Suprapubic skin (tissue), 4 donors: ENCODE measurements at regions not wholly inside any gene's neighbourhood (a gene's known extent, or its start where the extent isn't known, plus 50 kb on each side); places are given as distances from the start of the nearest gene placed in this dataset.

Experiments
- EP300 ChIP-seq: sonication (generic); formaldehyde crosslinking; IDR thresholded peaks from one replicate; pipeline ENCODE4 v1.6.1; 2017; ENCODE audit warnings: antibody characterized with exemption
- POLR2A ChIP-seq, 2 donors: fragments of 450-650 bp; IDR thresholded peaks; one replicate each; pipeline ENCODE4 v1.6.1; 2017; ENCODE audit warnings: antibody characterized with exemption in 2 of 2, mild to moderate bottlenecking in 2 of 2, moderate library complexity in 2 of 2
- POLR2AphosphoS5 ChIP-seq, 3 donors: sonication (generic); formaldehyde crosslinking; IDR thresholded peaks; one replicate each; pipeline ENCODE4 v1.6.1; 2017; ENCODE audit warnings: antibody characterized with exemption in 3 of 3
- TF ChIP-seq, protein P1 (sequence below), 2 donors: fragments of 200-600 bp in 1 of 2; fragments of 450-650 bp in 1 of 2; sonication (generic) in 1 of 2; IDR thresholded peaks; one replicate each; pipeline ENCODE4 v1.5.1; 2016 to 2019; ENCODE audit warnings: antibody characterized with exemption in 2 of 2, mild to moderate bottlenecking in 1 of 2, moderate library complexity in 1 of 2

DNA sequence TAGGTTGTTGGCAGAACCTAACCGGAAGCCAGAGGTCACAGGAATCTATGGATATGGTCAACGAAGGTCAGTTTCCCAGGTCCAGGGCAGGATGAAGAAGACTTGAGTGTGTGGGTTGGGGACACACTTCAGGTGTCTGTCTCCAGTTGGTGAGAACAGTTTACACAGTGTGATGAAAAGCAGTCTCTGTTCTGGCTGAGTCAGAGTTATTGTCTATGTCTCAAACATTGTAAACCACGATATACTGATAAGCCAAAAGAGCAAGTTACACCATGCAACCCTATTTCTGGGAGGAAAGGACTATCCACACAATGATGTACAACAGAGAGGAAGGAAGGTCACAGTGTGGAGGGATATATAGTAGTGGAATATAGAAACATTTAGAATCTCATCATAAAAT is 187.1 kb upstream of the C1QTNF7 start:
- TF ChIP-seq, protein P1, sequence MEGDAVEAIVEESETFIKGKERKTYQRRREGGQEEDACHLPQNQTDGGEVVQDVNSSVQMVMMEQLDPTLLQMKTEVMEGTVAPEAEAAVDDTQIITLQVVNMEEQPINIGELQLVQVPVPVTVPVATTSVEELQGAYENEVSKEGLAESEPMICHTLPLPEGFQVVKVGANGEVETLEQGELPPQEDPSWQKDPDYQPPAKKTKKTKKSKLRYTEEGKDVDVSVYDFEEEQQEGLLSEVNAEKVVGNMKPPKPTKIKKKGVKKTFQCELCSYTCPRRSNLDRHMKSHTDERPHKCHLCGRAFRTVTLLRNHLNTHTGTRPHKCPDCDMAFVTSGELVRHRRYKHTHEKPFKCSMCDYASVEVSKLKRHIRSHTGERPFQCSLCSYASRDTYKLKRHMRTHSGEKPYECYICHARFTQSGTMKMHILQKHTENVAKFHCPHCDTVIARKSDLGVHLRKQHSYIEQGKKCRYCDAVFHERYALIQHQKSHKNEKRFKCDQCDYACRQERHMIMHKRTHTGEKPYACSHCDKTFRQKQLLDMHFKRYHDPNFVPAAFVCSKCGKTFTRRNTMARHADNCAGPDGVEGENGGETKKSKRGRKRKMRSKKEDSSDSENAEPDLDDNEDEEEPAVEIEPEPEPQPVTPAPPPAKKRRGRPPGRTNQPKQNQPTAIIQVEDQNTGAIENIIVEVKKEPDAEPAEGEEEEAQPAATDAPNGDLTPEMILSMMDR (IDR thresholded peaks at IDR 0.05) = no peak
- TF ChIP-seq POLR2A (IDR thresholded peaks at IDR 0.05) (no peak), POLR2AphosphoS5 (IDR thresholded peaks at IDR 0.05) (no peak), EP300 (no peak)
